ENCODE measurements at regions not wholly inside any gene's neighbourhood (a gene's known extent, or its start where the extent isn't known, plus 50 kb on each side); places are given as distances from the start of the nearest gene placed in this dataset.
A peak's percentile ranks its signal among the peaks of the same experiment; 100 is the strongest.
"Not testable (repeated sequence)": the region's sequence is repeated elsewhere in the genome, so short reads cannot be mapped to it uniquely, and the experiment has no call there.

GRCh38 chr1:112855152-112855828 is 100.7 kb downstream of the SLC16A1 start:
- DNase-seq (ENCODE audit: low spot score): no peak

DNA sequence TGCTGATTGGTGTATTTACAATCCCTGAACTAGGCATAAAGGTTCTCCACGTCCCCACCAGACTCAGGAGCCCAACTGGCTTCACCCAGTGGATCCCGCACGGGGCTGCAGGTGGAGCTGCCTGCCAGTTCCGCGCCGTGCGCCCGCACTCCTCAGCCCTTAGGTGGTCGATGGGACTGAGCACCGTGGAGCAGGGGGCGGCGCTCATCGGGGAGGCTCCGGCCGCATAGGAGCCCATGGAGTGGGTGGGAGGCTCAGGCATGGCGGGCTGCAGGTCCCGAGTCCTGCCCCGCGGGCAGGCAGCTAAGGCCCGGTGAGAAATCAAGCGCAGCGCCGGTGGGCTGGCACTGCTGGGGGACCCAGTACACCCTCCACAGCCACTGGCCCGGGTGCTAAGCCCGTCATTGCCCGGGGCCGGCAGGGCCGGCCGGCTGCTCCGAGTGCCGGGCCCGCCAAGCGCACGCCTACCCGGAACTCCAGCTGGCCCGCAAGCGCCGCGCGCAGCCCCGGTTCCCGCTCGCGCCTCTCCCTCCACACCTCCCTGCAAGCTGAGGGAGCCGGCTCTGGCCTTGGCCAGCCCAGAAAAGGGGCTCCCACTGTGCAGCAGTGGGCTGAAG is 101.5 kb downstream of the SLC16A1 start:
- not testable (repeated sequence) for DNase-seq (ENCODE audit: low spot score)

DNA sequence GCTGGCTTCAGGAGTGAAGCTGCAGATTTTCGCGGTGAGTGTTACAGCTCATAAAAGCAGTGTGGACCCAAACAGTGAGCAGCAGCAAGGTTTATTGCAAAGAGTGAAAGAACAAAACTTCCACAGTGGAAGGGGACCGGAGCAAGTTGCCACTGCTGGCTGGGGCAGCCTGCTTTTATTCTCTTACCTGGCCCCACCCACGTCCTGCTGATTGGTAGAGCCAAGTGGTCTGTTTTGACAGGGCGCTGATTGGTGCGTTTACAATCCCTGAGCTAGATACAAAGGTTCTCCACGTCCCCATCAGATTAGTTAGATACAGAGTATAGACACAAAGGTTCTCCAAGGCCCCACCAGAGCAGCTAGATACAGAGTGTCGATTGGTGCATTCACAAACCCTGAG is 102.1 kb downstream of the SLC16A1 start:
- not testable (repeated sequence) for DNase-seq (ENCODE audit: low spot score)

GRCh38 chr1:112852934-112853333 is 103.1 kb downstream of the SLC16A1 start:
- DNase-seq (ENCODE audit: low spot score): no peak

GRCh38 chr1:112852276-112852675 is 103.7 kb downstream of the SLC16A1 start:
- no peak for DNase-seq (ENCODE audit: low spot score)

- no peak for DNase-seq (ENCODE audit: low spot score)
Measured at GRCh38 chr1:112850034-112850757, 105.8 kb downstream of the SLC16A1 start.

- peak; percentile 56 for DNase-seq (ENCODE audit: low spot score)
Measured at GRCh38 chr1:112849425-112850033, 106.5 kb downstream of the SLC16A1 start.

GRCh38 chr1:112841825-112842224 is 114.2 kb downstream of the SLC16A1 start:
- no peak for DNase-seq (ENCODE audit: low spot score)

GRCh38 chr1:112840631-112841624 is 115.1 kb downstream of the SLC16A1 start:
- no peak for DNase-seq (ENCODE audit: low spot score)

GRCh38 chr1:112836642-112837041 is 119.4 kb downstream of the SLC16A1 start:
- DNase-seq (ENCODE audit: low spot score): no peak

GRCh38 chr1:112833806-112834205 is 118.7 kb upstream of the PPM1J start:
- DNase-seq (ENCODE audit: low spot score): no peak

DNA sequence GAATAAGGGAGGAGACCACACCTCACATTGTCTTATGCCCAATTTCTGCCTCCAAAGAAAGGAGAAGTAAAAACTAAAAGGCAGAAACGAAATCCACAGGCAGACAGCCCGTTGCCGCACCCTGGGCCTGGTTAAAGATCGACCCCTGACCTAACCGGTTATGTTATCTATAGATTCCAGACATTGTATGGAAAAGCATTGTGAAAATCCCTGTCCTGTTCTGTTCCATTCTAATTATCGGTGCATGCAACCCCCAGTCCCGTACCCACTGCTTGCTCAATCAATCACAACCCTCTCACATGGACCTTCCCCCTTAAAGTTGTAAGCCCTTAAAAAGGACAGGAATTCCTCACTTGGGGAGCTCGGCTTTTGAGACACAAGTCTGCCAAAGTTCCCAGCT is 117.1 kb upstream of the PPM1J start:
- DNase-seq (ENCODE audit: low spot score): not testable (repeated sequence)

DNA sequence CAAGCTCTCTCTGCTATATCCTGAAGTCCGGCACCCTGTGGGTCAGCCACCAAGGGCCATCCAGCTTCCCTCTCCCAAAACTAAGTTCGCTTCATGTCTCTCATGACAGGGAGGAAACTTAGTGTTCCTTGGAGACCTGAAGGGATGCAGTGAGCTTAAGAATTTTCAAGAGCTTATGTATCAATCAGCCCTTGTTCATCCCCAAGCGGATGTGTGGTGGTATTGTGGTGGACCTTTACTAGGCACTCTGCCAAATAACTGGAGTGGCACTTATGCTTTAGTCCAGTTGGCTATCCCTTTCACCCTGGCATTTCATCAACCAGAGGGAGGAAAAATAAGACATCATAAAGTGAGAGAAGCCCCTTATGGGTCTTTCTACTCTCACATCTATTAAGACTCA is 114.6 kb upstream of the PPM1J start:
- DNase-seq (ENCODE audit: low spot score): not testable (repeated sequence)

- DNase-seq (ENCODE audit: low spot score): no peak
Measured at GRCh38 chr1:112828716-112829115, 113.6 kb upstream of the PPM1J start.

GRCh38 chr1:112827391-112827790 is 112.3 kb upstream of the PPM1J start:
- DNase-seq (ENCODE audit: low spot score): not testable (repeated sequence)

DNA sequence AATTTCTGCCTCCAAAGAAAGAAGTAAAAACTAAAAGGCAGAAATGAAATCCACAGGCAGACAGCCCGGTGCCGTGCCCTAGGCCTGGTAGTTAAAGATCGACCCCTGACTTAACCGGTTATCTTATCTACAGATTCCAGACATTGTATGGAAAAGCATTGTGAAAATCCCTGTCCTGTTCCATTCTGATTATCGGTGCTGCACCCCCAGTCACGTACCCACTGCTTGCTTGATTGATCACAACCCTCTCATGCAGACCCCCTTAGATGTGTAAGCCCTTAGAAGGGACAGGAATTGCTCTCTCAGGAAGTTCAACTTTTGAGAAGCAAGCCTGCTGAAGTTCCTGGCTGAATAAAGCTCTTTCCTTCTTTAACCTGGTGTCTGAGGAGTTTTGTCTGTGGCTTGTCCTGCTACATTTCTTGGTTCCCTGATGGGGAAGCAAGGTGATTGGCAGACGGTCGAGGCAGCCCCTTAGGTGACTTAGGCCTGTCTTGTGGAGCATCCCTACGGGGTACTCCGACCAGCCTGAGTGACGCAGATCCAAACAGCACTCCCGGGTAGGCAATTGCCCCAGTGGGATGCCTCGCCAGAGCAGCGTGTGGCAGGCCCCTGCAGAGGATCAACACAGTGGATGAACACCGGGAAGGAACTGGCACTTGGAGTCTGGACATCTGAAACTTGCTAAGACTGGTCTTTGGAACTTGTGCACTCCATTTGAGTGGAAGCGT is 111.2 kb upstream of the PPM1J start:
- no peak for DNase-seq (ENCODE audit: low spot score)

DNA sequence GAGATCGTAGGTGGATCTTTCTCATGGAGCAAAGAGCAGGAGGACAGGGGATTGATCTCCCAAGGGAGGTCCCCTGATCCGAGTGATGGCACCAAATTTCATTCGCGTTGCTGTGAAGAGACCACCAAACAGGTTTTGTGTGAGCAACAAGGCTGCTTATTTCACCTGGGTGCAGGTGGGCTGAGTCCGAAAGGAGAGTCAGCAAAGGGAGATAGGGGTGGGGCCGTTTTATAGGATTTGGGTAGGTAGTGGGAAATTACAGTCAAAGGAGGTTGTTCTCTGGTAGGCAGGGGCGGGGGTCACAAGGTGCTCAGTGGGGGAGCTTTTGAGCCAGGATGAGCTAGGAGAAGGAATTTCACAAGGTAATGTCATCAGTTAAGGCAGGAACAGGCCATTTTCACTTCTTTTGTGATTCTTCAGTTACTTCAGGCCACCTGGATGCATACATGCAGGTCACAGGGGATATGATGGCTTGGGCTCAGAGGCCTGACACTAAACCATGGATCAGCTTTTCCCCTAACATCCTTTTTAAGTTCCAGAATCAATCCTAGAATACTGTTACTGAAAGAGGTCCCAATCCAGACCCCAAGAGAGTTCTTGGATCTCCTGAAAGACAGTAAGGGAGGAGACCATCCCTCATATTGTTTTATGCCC is 110.6 kb upstream of the PPM1J start:
- DNase-seq (ENCODE audit: low spot score): not testable (repeated sequence)

- not testable (repeated sequence) for DNase-seq (ENCODE audit: low spot score)
Measured at GRCh38 chr1:112825075-112825474, 109.9 kb upstream of the PPM1J start.

GRCh38 chr1:112821307-112822063 is 106.4 kb upstream of the PPM1J start:
- DNase-seq (ENCODE audit: low spot score): not testable (repeated sequence)

Measured in AG08396 (cell line).